ENCODE measurements at regions not wholly inside any gene's neighbourhood (a gene's known extent, or its start where the extent isn't known, plus 50 kb on each side); places are given as distances from the start of the nearest gene placed in this dataset.

DNA sequence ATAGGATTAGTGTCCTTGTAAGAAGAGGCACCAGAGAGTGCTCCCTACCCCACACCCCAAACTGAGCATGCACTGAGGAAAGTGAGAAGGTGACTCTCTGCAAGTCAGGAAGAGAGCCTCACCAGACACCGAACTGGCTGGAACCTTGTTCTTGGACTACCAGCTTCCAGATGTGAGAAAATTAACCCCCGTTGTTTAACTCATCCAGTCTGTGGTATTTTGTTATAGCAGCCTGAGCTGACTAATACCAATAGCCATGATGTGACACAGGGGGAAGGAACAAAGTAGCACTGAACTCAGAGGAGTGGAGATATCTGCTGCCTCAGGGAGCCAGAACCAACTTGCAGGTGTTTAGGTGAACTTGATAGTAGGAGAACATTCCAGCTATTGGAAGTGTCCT, 415.2 kb upstream of the ZMIZ1 start (continued):
- TF ChIP-seq, protein P1, sequence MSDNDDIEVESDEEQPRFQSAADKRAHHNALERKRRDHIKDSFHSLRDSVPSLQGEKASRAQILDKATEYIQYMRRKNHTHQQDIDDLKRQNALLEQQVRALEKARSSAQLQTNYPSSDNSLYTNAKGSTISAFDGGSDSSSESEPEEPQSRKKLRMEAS (IDR thresholded peaks at IDR 0.05) = no peak
- TF ChIP-seq CBX3 (IDR thresholded peaks at IDR 0.05; ENCODE audit: low read depth) (no peak), SRF (IDR thresholded peaks at IDR 0.05; ENCODE audit: low read depth) (no peak), CEBPB (IDR thresholded peaks at IDR 0.05; ENCODE audit: low read depth) (no peak)

DNA sequence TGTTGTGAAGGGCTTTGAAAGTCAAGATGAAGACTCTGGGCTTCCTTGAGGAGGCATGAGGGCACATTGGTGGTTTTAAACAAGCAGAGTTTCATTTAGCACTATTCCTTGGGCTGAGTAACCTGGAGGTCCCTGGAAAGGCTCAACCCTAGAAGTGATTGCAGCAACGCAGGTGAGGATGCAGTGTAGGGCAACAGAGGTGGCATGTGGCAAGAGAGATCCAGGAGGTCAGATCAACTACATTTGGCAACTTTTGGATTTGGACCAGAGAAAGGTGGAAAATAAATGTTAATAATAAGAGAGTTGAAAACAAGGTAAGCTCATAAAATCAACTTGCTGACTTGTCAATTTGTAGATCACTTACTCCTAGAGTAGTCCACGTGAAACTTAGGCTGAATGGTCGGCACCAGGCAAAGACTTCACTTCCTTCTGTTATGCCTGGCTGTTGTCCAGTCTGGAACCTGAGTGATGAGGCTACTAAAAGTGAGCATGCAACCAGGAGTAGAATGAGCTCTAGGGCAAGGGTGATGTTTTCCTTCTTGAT, 414.6 kb upstream of the ZMIZ1 start:
- TF ChIP-seq POLR2A (IDR thresholded peaks at IDR 0.05; ENCODE audit: borderline replicate concordance, extremely low read depth, insufficient read depth, insufficient read length) (no peak), YY1 (IDR thresholded peaks at IDR 0.05; ENCODE audit: extremely low read depth, insufficient replicate concordance, low read depth, low read length) (no peak), TCF7L2 (IDR thresholded peaks at IDR 0.05; ENCODE audit: borderline replicate concordance, extremely low read depth, insufficient read depth, insufficient read length) (no peak)
- Histone ChIP-seq H3K27me3 (ENCODE audit: insufficient read depth, low read length) (peaks cover 34% of the 10 kb centered on the region), H3K9me2 (ENCODE audit: insufficient read depth) (no peaks in the 10 kb centered on the region), H3K9me3 (ENCODE audit: control insufficient read depth in 1 of 2, insufficient read depth in 1 of 2, low read depth in 1 of 2, low read length in 2 of 2) (no peaks in the 10 kb centered on the region), H4K20me1 (ENCODE audit: insufficient read depth) (no peaks in the 10 kb centered on the region), H3K36me3 (ENCODE audit: control insufficient read depth in 1 of 2, insufficient read depth in 2 of 2, low read length in 2 of 2) (no peaks in the 10 kb centered on the region), H3K4me1 (ENCODE audit: control insufficient read depth in 1 of 2, insufficient read depth in 2 of 2, low read length in 2 of 2) (no peaks in the 10 kb centered on the region), H3K27ac (ENCODE audit: low read depth, low read length) (no peak overlapping the region), H3K4me3 (replicated peaks in 1 of 2; ENCODE audit: low read depth in 1 of 2, low read length in 2 of 2) (no peak overlapping the region), H2AFZ (ENCODE audit: low read depth, low read length, poor library complexity, severe bottlenecking) (no peak overlapping the region), H3K9ac (ENCODE audit: low read length) (no peak overlapping the region), H3K4me2 (ENCODE audit: low read length) (no peak overlapping the region), H3K79me2 (ENCODE audit: insufficient read depth, low read length) (no peaks in the 10 kb centered on the region)
- POLR2A ChIA-PET = no interaction called here
- no peak for DNase-seq (ENCODE audit: low read depth, low spot score)
- CTCF ChIA-PET = no interaction called here
- RAD21 ChIA-PET (ENCODE audit: low non-redundant PET in 1 of 2, low total read pairs in 2 of 2, uncharacterized antibody in 2 of 2, unreplicated experiment in 2 of 2) = no interaction called here
- intact Hi-C loops (cut with micrococcal nuclease) = loop anchor here (10.0 kb wide), 1 partner anchor 419 kb away; no protein-coding TSS in a partner anchor
- no TSS peak for BruUV-seq (replicated peaks)
- no peak for ATAC-seq

DNA sequence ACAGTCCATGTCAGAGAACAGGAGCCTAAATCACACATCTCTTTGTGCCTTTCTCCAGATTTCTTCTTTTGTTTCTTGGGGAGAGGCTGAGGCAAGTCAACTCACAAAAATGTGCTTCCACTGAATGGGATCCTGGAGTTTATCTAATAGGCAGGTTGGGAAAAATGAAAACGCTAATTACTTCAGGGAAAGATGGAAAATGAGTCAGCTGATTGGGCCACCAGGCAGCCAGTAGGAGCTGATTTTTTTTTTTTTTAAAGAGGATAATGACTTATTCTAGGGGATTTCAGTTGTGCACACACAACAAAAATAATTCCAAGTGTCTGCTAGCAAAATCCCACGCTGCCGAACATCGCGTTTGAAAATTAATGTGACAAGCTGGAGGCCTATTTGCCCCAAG, 412.8 kb upstream of the ZMIZ1 start:
- Histone ChIP-seq H3K9me3 (ENCODE audit: control insufficient read depth in 1 of 2, insufficient read depth in 1 of 2, low read depth in 1 of 2, low read length in 2 of 2) (no peaks in the 10 kb centered on the region), H2AFZ (ENCODE audit: low read depth, low read length, poor library complexity, severe bottlenecking) (no peak overlapping the region), H3K79me2 (ENCODE audit: insufficient read depth, low read length) (no peaks in the 10 kb centered on the region), H3K4me3 (replicated peaks in 1 of 2; ENCODE audit: low read depth in 1 of 2, low read length in 2 of 2) (no peak overlapping the region), H3K27me3 (ENCODE audit: insufficient read depth, low read length) (peaks cover 27% of the 10 kb centered on the region; the same call in 1 of the 2 replicates), H3K9me2 (ENCODE audit: insufficient read depth) (no peaks in the 10 kb centered on the region), H3K9ac (ENCODE audit: low read length) (no peak overlapping the region), H3K36me3 (ENCODE audit: control insufficient read depth in 1 of 2, insufficient read depth in 2 of 2, low read length in 2 of 2) (no peaks in the 10 kb centered on the region), H3K27ac (ENCODE audit: low read depth, low read length) (no peak overlapping the region), H3K4me1 (ENCODE audit: control insufficient read depth in 1 of 2, insufficient read depth in 2 of 2, low read length in 2 of 2) (no peaks in the 10 kb centered on the region), H3K4me2 (ENCODE audit: low read length) (no peak overlapping the region), H4K20me1 (ENCODE audit: insufficient read depth) (no peaks in the 10 kb centered on the region)
- ChIA-PET POLR2A (no interaction called here), RAD21 (ENCODE audit: low non-redundant PET in 1 of 2, low total read pairs in 2 of 2, uncharacterized antibody in 2 of 2, unreplicated experiment in 2 of 2) (interaction anchor here in 1 of 2 experiments (0.6 kb wide), 1 partner anchor 417 kb away, joined by 3 read pairs; no protein-coding TSS in a partner anchor), CTCF (no interaction called here)
- intact Hi-C loops (cut with micrococcal nuclease) = loop anchor here (5.0 to 10.0 kb wide), 4 partner anchors 421 to 609 kb away; no protein-coding TSS in a partner anchor
- no TSS peak for BruUV-seq (replicated peaks)
- no peak for DNase-seq (ENCODE audit: low read depth, low spot score)
- no peak for ATAC-seq
- TF ChIP-seq EGR1 (IDR thresholded peaks at IDR 0.05; ENCODE audit: low read depth) (no peak), EZH2 (IDR thresholded peaks at IDR 0.05) (no peak), POLR2A (IDR thresholded peaks at IDR 0.05; ENCODE audit: borderline replicate concordance, extremely low read depth, insufficient read depth, insufficient read length) (no peak), SP1 (IDR thresholded peaks at IDR 0.05; ENCODE audit: low read depth) (no peak), ZBTB33 (IDR thresholded peaks at IDR 0.05; ENCODE audit: extremely low read depth, insufficient replicate concordance, low read length) (no peak), CBX3 (IDR thresholded peaks at IDR 0.05; ENCODE audit: low read depth) (no peak), EZH2phosphoT487 (IDR thresholded peaks at IDR 0.05; ENCODE audit: borderline replicate concordance) (no peak), YY1 (IDR thresholded peaks at IDR 0.05; ENCODE audit: extremely low read depth, insufficient replicate concordance, low read depth, low read length) (no peak), FOSL1 (IDR thresholded peaks at IDR 0.05; ENCODE audit: low read depth) (no peak), RAD21 (IDR thresholded peaks at IDR 0.05; ENCODE audit: low read depth) (no peak)
- TF ChIP-seq, protein P1 (IDR thresholded peaks at IDR 0.05) = no peak

Data from HCT116 (cell line).